ENCODE measurements at regions not wholly inside any gene's neighbourhood (a gene's known extent, or its start where the extent isn't known, plus 50 kb on each side); places are given as distances from the start of the nearest gene placed in this dataset.

DNA sequence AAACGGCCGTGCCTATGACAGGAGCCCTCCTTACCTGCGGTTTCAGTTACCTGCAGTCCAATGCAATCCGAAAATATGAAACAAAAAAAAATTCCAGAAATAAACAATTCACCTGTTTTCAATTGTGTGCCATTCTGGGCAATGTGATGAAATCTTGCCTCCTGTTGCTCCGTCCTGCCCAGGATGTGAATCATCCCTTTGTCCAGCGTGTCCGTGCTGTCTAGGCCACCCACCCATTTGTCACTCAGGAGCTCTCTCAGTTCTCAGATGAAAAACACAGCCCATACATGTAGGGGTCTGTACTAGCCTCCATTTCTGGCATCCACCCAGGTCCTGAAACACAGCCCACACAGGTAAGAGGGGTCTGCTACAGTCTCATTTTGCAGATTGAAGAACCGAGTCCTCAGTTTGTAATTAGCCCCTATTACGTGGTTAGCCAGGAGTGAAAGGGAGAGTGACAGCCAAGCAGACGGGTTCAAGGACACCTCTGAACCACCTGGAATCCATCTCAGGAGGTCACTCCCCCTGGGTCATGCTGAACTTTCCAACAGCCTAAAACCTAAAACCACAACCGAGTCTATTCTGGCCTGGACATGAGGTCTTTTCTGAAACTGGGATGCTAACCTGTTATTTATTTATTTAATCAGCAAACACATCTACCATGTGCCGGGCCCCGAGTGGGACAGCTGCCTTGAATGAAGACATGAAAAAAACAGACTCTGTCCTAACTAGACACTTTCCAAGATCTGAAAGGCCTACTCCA lies 317.2 kb downstream of the SHANK2 start:
- DNase-seq (no peak), ATAC-seq (ENCODE audit: insufficient read depth, low read depth) (no peak)
- Histone ChIP-seq H3K9ac (ENCODE audit: low read depth, low read length) (no peak overlapping the region), H3K79me2 (ENCODE audit: insufficient read depth, low read length) (no peaks in the 10 kb centered on the region), H3K4me3 (ENCODE audit: low read depth in 1 of 2, low read length in 2 of 2) (no peak overlapping the region), H4K20me1 (ENCODE audit: insufficient read depth, low read length) (no peaks in the 10 kb centered on the region), H3K4me2 (ENCODE audit: insufficient read depth, low read length) (no peak overlapping the region), H3K27ac (ENCODE audit: low read length) (no peak overlapping the region), H2AFZ (ENCODE audit: low read depth, low read length) (no peak overlapping the region), H3K27me3 (ENCODE audit: insufficient read depth, low read length, poor library complexity) (no peaks in the 10 kb centered on the region), H3K9me3 (ENCODE audit: insufficient read depth, low read length, severe bottlenecking) (no peaks in the 10 kb centered on the region), H3K36me3 (ENCODE audit: insufficient read depth, low read length) (no peaks in the 10 kb centered on the region), H3K4me1 (ENCODE audit: insufficient read depth, low read length) (no peaks in the 10 kb centered on the region)
- TF ChIP-seq EZH2 (IDR thresholded peaks at IDR 0.05; ENCODE audit: borderline replicate concordance, low read depth, low read length, severe bottlenecking): no peak
- TF ChIP-seq, protein P1, sequence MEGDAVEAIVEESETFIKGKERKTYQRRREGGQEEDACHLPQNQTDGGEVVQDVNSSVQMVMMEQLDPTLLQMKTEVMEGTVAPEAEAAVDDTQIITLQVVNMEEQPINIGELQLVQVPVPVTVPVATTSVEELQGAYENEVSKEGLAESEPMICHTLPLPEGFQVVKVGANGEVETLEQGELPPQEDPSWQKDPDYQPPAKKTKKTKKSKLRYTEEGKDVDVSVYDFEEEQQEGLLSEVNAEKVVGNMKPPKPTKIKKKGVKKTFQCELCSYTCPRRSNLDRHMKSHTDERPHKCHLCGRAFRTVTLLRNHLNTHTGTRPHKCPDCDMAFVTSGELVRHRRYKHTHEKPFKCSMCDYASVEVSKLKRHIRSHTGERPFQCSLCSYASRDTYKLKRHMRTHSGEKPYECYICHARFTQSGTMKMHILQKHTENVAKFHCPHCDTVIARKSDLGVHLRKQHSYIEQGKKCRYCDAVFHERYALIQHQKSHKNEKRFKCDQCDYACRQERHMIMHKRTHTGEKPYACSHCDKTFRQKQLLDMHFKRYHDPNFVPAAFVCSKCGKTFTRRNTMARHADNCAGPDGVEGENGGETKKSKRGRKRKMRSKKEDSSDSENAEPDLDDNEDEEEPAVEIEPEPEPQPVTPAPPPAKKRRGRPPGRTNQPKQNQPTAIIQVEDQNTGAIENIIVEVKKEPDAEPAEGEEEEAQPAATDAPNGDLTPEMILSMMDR (IDR thresholded peaks at IDR 0.05; ENCODE audit: borderline replicate concordance, extremely low read depth, low read length, poor library complexity, severe bottlenecking): no peak

DNA sequence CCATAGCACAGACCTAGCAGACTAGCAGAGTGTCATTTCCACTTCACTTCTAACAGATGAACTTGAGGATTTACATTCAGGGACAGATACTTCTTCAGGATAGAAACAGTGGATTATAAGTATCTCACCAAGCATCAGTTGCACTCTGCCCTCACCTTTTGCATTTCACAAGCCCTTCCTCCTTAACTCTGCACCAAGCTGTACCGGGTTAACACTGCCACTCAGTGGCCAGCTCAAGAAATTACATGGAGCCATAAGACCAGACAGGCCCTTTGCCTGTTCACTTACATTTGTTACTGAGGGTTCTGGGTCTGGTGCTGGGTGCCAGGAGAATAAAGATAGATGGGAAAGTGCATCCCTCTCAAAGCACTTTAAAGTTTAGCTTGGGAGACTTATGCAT lies 309.8 kb downstream of the SHANK2 start:
- Histone ChIP-seq H3K4me2 (ENCODE audit: insufficient read depth, low read length) (no peak overlapping the region), H3K27me3 (ENCODE audit: insufficient read depth, low read length, poor library complexity) (no peaks in the 10 kb centered on the region), H4K20me1 (ENCODE audit: insufficient read depth, low read length) (no peaks in the 10 kb centered on the region), H3K36me3 (ENCODE audit: insufficient read depth, low read length) (no peaks in the 10 kb centered on the region), H2AFZ (ENCODE audit: low read depth, low read length) (no peak overlapping the region), H3K9me3 (ENCODE audit: insufficient read depth, low read length, severe bottlenecking) (peaks cover 24% of the 10 kb centered on the region), H3K4me3 (ENCODE audit: low read depth in 1 of 2, low read length in 2 of 2) (no peak overlapping the region), H3K27ac (ENCODE audit: low read length) (no peak overlapping the region), H3K4me1 (ENCODE audit: insufficient read depth, low read length) (no peaks in the 10 kb centered on the region), H3K9ac (ENCODE audit: low read depth, low read length) (no peak overlapping the region), H3K79me2 (ENCODE audit: insufficient read depth, low read length) (no peaks in the 10 kb centered on the region)
- DNase-seq: no peak
- TF ChIP-seq, protein P1 (IDR thresholded peaks at IDR 0.05; ENCODE audit: borderline replicate concordance, extremely low read depth, low read length, poor library complexity, severe bottlenecking): peak; percentile 52
- no peak for TF ChIP-seq EZH2 (IDR thresholded peaks at IDR 0.05; ENCODE audit: borderline replicate concordance, low read depth, low read length, severe bottlenecking)
- no peak for ATAC-seq (ENCODE audit: insufficient read depth, low read depth)

DNA sequence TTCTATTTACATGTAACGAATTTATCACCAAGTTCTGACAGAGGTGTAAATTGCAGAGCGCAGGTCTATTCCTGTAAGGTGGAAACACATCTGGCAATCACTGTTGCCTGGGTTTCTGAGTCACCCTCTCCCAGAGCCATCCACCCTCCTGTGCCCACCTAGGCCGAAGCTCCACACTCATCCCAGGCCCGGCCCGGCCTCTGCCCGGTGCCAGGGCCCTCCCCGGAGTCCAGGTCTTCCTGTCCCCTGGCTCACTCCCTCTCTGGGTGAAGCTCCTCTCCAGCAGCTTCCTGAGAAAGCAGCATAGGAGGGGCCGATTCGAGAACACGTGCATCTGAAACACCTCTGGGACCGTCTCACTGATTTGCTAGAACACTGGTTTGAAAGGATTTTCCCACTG lies 308.2 kb downstream of the SHANK2 start:
- no peak for ATAC-seq (ENCODE audit: insufficient read depth, low read depth)
- no peaks in the 10 kb centered on the region for H3K4me1 ChIP-seq (ENCODE audit: insufficient read depth, low read length)
- no peak overlapping the region for H3K4me2 ChIP-seq (ENCODE audit: insufficient read depth, low read length)
- H3K27me3 ChIP-seq (ENCODE audit: insufficient read depth, low read length, poor library complexity): no peaks in the 10 kb centered on the region
- no peaks in the 10 kb centered on the region for H4K20me1 ChIP-seq (ENCODE audit: insufficient read depth, low read length)
- no peak overlapping the region for H3K27ac ChIP-seq (ENCODE audit: low read length)
- no peaks in the 10 kb centered on the region for H3K36me3 ChIP-seq (ENCODE audit: insufficient read depth, low read length)
- no peak overlapping the region for H3K9ac ChIP-seq (ENCODE audit: low read depth, low read length)
- H3K79me2 ChIP-seq (ENCODE audit: insufficient read depth, low read length): no peaks in the 10 kb centered on the region
- H2AFZ ChIP-seq (ENCODE audit: low read depth, low read length): no peak overlapping the region
- TF ChIP-seq EZH2 (IDR thresholded peaks at IDR 0.05; ENCODE audit: borderline replicate concordance, low read depth, low read length, severe bottlenecking): no peak
- TF ChIP-seq, protein P1 (IDR thresholded peaks at IDR 0.05; ENCODE audit: borderline replicate concordance, extremely low read depth, low read length, poor library complexity, severe bottlenecking): no peak
- peaks cover 24% of the 10 kb centered on the region for H3K9me3 ChIP-seq (ENCODE audit: insufficient read depth, low read length, severe bottlenecking)
- DNase-seq: no peak
- H3K4me3 ChIP-seq (ENCODE audit: low read depth in 1 of 2, low read length in 2 of 2): no peak overlapping the region
